CMK (cell line): ENCODE measurements at regions not wholly inside any gene's neighbourhood (a gene's known extent, or its start where the extent isn't known, plus 50 kb on each side); places are given as distances from the start of the nearest gene placed in this dataset.
"Not testable (repeated sequence)": the region's sequence is repeated elsewhere in the genome, so short reads cannot be mapped to it uniquely, and the experiment has no call there.

Experiments
- DNase-seq: peaks from one replicate; pipeline ENCODE4 v3.0.0-alpha.2; 2010; ENCODE audit warnings: low read depth

DNA sequence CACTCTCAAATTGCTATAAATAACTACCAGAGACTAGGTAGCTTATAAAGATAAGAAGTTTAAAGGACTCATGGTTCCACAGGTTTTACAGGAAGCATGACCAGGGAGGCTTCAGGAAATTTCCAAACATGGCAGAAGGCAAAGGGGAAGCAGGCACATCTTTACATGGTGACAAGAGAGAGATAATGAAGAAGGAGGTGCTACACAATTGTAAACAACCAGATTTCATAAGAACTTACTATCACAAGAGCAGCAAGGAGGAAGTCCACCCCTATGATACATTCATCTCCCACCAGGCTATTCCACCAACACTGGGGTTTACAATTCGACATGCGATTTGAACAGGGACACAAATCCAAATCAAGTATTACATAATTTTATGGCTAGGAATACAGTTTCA is 257.7 kb downstream of the BTG1 start:
- DNase-seq, result no peak

DNA sequence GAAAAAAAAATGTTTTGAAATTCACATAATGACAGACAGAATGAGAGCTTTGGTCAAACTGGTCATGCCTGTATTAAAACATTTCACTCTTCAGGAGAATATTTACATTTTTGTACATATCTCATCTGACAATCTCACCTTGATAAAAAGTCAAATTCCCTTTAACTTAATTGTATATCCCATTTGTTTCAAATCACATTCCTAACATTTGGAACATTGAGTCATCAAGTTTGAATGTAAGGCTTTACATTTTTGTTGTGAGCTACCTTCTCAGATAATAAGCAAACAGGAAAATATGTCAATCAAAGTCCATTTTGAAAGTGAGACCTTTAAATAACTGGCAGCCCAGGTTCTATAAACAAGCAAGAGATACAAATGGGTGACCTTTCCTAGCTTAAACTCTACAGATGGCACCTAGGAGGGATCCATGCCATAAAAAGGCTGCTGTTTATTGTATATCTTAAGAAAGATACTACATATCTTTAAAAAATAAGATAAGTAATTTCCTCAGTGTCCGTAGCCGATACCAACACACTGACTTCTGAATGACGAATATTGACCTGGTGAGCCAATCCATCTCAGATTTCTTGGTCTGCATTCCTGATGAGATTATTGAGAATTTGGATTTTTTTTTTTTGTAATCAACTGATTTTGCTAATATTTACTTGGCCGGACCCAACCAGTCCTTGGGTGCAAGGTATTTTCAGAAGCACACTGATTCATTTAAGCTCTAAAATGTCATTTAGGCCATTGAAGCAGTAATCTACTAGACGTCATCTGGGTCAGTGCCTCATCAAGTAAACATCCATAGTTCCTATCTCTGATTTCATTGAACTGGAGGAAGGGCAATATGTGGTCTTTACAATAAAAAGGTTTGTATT is 259.6 kb downstream of the BTG1 start:
- DNase-seq, result no peak

DNA sequence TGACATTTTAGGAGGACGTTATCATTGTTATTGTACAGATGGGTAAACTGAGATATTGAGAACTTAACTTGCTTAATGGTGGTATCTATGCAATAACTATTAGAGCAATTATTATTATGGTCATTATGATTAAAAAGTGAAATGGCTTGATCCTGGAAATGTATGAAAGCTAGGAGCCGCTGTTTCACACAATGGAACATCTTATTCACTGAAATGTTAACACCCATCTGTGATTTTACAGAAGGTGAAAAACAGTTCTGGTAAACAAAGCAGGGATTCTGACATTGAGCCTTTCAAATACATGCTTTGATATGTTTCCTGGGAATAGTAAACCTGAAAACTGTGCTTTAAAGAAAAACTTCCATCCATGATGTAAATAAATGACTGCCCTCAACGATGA is 261.4 kb downstream of the BTG1 start:
- no peak for DNase-seq

DNA sequence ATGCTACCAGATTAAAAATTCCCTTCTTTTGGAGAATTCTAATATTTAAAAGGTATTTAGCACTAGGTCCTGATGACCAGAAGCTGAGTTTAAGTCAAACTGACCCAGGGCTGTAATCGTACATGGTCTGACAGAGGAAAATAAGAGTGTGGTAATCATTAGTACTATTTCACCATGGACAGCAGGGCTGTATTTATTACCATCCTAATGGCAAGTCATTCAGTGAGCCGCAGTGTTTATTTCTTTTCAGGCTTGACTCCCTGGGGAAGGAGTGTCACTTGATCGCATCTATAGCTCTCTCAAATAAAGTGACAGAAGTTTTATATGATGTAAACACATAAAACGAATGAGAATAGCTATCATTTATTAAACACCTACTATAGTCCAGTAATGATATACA is 261.8 kb downstream of the BTG1 start:
- DNase-seq, result no peak

DNA sequence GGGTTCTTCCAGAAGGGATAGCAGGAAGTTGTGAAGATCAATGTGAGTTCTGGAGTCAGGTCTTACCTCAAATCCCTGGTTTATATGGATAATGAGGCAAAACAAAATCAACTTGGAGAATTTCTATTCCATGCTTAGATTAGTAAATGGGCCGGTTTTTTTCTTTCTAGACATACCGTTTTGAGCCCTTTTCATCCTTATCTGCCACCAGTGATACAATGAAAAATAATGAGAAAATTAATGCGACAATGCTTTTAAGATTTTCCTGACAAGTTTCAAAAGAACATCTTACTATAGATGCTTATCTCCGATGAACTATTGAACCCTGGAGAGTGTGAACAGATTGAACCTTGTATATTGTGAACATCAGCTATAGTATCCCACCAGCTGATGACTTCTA is 262.7 kb downstream of the BTG1 start:
- no peak for DNase-seq

DNA sequence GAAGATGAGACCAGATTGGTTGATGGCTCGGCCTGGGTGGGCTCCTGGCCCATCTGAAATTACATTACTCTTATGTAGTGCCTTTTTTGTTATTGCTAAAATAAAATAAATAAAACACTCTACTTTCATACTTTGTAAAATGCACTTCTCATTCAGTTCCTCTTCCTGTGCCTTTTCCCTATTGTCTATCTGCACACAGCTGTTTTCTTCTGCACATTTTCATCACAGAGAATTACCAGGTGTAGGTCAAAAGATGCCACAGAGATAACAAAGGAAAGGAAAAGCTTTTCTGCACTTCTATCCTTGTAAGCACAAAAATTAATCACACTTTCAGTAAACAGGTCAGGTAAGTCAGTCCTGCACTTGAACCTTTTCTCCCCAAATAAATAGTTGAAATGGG is 265.1 kb downstream of the BTG1 start:
- DNase-seq, result no peak

DNA sequence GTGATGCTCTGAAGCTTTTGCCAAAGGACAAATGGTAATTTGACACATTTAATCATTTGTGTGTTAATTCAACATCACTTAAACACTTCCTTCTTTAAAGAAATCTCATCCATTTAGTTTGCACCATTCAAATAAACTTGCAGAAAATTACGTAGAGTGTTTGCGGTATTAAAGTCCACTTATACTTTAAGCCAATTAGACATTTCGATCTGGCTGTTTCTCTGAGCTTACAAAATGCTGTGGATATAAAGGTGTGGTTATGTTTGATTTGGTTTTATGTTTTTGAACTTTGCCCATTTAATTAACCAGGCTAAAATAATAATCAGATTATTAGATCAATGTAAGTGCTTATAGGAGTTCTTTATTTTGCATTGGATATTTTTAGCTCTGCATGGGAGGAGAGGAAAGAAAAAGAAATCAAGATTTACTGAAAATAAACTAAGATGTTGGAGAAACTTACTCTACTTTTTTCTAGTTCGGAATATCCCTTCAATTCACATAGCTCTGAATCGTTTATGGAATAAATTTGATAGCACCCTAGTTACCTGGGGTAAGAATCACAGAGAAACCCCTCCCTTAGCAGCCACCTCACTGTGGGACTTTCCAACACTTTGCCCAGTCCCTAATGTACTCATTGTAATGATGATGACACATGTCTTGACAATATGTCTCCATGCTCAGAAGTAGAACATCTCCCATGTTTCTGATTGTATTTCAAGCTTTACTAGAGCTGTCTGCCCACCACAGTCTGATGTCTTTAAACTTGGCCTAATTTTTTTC is 268.0 kb downstream of the BTG1 start:
- DNase-seq, result no peak

DNA sequence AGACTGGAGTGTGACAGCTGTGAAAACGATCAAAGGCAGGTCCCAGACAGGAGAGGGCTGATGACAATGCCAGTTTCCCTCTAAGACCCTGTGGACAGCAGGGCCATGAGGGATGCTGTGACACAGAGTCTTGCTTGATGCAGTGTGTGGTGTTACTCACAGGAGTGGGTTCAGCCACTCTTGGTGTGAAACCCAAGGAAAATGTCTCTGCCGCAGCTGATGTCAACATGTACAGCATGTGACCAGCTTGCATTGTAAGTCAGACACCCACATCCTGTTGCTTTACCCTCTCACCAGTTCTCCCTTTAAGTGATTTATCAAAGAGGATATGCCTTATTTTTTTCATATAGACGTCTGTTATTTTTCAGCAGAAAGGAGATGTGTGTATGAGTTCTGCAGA is 268.6 kb downstream of the BTG1 start:
- no peak for DNase-seq

DNA sequence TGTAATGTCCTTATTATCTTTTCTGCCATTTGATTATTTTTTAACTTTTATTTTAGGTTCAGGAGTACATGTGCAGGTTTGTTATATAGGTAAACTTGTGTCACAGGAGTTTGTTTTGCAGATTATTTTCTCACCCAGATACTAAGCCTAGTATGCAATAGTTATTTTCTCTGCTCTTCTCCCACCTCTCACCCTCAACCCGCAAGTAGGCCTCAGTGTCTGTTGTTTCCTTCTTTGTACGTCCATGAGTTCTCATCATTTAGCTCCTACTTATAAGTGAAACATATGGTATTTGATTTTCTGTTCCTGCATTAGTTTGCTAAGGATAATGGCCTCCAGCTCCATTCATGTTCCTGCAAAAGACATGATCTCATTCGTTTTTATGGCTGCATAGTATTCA is 270.0 kb downstream of the BTG1 start:
- not testable (repeated sequence) for DNase-seq

DNA sequence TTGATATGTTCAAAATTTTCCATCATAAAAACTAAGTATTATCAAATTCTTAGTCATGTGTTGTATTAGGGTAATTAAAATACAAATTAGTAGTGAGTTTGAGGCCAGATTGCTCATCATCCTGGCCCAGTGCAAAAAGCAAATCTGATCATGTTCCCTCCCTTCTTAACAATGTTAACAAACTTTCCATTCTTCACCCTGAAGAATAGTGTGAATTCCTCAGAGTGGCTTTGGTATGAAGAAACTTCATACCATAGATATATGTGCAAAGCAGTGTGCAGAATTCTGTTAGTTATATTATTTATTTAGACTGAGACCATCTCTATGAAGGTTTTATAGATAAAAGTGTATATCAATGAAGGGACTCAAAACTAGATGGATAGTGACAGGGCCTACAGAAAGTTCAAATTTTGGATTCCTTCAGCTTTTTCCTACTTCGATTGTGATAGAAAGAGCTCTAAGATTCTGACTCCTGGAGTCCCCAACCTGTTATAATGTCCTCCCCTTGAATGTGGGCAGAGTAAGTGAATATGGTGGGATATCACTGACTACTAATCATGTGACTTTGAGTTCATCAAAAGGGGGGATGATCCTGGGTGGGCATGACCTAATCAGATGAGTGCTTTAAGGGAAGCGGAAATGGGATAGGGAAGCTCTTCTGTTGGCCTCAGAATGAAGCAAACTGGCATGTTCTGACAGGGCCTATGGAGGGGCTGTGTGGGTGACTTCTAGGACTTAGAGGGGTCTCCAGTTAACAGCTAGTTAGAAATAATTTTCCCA is 271.4 kb downstream of the BTG1 start:
- no peak for DNase-seq

DNA sequence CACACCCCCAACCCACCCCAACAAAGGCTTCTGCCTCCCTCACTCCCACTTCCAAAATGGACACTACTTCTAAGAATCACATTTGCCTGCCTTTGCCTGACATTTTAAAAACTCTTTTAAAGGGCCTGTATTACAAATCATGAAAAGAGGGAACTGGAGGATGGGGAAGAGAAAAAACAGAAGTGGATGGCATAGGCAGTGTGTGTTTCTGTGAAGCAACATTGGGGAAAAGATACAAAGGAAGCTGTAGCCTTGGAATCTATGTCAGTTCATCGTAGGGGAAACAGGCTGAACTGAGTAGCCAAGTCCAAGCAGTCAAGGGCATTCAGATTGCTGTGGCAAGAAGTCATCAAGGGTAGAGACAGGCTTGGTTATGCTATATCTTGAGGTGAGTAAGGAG is 273.9 kb downstream of the BTG1 start:
- DNase-seq, result no peak

DNA sequence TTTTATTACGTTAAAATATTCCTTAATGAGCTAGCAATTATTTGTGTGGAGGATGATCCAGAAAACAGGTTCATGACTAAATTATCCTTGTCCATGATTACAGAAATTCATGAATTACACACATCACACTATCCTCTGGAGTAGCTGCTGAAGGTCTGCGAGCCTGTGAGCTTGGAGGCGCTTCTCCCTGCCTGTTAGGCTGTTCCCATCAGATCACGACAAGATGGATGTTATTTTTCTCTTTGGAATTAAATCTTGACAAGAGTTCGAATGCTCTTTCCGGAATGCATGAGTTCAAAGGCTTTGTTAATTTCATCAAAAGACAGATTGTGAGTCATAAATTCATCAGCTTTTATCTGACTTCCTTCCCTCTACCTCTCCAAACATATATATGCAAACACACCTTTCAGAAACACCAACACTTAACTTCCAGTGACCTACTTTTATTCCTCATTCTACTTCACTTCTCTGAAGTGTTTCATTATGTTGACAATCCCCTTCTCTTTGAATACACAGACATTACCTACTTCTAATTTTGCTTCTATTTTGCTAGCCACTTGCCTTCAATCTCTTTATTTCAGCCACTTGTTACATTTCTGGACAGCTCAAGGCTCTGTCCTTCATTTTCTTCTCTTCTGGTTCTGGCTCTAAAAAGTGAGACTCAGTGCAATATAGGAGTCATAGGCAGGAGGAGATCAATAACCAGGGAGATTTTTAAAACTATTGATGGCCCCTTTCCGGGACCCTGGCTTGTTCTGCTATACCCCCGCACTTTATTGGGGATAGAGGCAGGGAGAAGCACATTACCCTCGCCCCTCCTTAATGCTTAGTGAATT is 274.6 kb downstream of the BTG1 start:
- DNase-seq, result no peak

DNA sequence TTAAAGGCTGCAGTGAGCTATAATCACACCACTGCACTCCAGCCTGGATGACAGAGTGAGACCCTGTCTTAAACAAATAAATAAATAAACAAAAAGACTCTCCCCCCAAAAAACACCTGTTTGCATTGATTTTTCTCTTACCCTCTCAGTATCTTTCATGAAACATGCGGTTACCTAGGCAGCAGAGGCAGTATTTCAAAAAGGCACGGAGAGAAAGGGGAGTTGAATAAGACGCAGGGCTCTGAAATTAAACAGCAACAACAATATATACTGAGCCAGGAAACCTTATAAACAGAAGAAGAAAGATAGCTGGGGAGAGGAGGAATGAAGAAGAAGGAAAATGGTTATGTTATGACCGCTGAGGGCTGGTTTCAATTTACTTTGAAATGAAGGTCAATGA is 277.6 kb downstream of the BTG1 start:
- no peak for DNase-seq

DNA sequence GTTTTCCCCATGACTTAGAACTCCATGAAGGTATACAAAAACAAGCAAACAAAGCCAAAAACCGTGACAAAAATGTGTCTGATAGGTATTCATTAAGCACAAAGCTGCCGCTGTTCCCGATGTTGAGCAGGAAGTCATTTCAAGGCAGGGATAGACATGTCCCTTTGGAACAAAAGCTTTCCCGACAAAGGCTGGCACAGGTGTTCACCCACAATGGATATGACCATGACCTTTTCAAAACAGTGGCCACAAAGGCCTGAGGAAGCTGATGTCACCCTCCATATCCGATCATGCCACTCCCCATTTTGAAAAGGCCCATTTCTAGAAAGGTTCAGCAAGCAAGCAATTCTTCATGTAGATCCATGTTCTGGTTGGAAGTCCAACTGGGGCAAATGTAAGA is 279.1 kb downstream of the BTG1 start:
- DNase-seq, result no peak

DNA sequence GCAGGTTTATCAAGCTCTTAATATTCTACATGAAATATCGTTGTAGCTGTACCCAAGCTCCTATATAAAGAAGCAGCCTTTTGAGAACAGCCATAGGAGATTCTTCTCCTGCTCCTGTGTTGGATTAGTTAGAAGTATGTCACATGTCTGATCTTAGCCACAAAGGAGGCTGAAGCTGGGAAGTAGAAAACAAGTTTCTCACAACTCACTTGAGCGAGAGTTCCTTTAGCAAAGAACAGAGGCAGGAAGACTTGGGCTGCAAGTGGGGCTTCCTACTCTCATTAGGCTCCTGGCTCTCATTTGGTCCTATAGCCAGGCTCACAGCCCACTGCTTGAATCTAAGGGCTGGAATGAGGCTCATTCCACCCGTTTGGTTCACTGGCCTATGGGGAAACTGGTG is 281.9 kb downstream of the BTG1 start:
- no peak for DNase-seq

DNA sequence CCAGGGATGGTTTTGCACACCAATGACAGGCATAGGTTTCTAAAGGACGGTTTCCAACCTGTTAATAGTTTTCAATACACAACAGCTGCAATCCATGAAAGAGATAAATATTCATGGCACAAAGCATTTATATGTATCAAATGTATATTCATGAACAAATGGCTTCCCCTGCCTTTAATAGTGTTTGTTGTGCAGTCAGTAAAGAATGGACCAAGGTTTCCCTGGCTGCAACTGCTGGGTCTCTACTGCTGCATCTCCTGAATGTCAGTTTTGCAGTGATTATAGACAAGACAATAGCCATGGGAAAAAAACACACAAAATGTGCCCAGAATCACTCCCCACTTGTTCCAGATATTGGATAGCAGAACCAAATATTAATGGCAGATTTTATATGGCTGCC is 284.1 kb downstream of the BTG1 start:
- no peak for DNase-seq

DNA sequence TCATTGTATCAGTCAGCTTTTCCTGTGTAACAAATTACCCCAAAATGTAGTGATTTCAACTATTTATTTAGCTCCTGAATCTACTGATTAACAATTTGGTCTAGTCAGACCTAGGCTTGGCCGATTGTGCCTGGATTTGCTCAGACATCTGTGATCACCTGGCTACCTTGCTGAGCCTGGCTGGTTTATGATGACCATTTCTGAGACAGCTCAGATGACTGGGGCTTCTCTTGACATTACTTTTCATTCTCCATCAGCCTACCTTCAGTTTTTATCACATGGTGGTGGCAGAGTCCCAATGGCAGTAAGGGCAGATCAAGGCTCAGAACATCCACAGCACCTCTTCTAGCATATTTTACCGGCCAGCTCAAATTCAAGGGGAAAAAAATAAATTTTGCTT is 286.3 kb downstream of the BTG1 start:
- no peak for DNase-seq

DNA sequence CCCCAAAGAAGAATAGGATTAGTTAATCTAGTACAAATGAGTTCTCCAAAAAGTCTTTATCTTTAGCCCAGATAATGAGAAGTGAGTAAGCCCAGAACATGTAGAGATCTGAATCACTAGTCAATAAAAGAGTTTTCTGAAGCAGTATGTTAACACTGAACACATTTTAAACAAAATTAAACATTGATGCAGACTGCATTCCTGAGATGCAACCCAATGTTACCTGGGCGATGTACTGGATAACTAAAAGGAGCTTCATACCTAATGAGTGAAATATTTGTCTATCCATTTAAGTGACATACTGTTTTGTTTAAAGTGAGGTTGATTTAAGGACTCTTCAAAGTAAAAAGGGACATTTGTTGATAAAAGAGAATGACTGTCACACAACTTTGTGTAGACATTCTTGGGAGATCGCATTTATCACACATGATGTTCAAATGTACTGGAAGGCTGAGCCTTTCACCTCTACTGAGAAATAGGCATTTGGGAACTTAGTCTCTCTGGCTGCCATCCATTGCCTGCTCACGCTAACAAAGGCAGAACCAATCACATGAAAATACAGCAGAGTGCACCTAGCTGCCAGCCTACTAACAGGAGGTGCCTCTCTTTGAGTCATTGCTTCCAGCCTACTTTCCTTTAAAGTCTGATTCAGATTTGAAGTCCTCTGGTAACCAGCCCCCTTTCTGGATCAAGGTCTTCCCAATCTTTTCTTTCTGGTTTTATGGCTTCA is 287.7 kb downstream of the BTG1 start:
- DNase-seq, result no peak

DNA sequence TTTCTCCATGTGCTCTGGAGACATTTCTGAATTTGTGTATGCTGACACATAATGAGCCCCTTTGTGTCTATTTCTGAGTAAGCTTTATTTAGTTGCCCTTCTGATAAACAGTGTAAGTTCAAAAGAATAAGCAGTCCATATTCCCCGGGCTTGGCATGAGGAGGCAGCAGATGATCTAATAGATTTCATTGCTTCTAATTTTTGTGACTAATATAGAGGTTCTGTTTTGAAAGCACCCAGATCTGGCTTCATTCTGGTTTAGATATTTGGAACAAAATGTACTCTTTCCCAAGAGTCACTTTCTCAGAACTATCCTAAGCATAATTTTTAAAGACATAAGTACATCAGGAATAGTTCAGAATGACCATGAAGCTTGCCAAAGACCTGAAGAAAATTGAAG is 290.9 kb downstream of the BTG1 start:
- no peak for DNase-seq

DNA sequence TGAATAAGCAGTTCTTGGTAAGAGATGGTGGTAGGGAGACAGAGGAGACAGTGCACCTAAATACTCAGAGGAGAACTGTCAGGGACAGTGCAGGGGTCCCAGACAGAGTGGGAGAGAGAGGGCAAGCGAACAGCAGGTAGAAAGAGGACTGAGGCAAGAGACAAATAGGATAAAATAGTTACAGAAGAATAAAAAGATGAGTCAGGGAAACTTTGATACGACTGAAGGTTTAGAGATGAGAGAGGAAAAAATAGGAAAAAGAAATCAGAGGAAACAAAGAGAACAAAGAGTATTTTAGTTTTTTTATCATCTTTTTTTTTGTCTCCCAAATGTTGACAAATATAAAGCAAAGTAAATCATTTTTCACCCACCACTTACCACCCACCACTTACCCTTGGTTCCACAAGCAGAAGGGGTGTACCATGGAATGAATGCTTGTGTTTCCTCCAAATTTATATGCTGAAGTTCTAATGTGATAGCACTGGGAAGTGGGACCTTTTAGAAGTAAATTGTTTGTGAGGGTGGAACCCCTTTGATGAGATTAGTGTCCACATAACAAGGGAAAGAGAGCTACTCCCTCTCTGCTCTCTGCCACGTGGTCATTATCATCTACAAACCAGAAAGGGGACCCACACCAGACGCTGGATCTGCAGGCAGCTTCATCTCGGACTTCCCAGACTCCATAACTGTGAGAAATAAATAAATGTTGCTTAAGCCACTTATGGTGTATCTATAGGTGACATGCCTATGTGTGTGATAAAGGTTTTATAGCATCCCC is 292.1 kb downstream of the BTG1 start:
- no peak for DNase-seq
